GM21526 (cell line): ENCODE measurements at regions not wholly inside any gene's neighbourhood (a gene's known extent, or its start where the extent isn't known, plus 50 kb on each side); places are given as distances from the start of the nearest gene placed in this dataset.
"Not testable (repeated sequence)": the region's sequence is repeated elsewhere in the genome, so short reads cannot be mapped to it uniquely, and the experiment has no call there.

Experiments
- ATAC-seq: cut with Tn5 transposase; IDR thresholded peaks from one replicate; pipeline ENCODE4 v1.9.1; 2021; ENCODE audit warnings: moderate library complexity; ENCODE audit not compliant: unreplicated experiment, low FRiP score

DNA sequence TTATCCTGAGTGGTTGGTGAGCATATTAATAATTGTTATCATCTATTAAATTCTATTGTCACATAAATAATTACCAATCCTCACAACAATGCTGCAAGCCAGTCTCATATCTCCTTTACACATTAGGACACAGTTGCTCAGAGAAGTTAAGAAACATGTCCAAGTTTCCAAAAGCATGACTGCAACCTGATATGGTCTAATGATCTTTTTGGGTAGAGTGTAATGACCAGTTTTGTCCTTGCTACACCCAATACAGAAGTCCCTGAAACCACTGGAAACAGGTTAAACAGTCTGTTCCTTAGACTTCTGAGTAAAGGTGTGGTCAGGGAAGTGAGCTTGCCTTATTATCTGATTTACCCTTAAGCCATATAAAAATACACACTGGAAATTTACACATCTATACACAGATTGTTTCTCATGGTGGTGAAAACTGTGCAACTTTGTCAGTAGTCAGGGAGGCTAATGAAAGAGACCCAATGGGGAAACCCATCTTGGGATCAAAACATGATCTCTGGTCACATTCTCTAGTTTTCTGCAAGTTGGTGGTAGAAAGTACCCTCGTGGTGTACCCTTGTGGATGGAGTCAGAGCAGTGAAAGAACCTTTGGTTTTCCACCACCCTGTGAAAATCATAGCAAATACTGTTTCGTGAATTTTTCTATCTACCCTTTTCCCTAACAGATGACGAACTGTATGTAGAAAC lies 146.0 kb upstream of the KLF12 start:
- no peak for ATAC-seq

DNA sequence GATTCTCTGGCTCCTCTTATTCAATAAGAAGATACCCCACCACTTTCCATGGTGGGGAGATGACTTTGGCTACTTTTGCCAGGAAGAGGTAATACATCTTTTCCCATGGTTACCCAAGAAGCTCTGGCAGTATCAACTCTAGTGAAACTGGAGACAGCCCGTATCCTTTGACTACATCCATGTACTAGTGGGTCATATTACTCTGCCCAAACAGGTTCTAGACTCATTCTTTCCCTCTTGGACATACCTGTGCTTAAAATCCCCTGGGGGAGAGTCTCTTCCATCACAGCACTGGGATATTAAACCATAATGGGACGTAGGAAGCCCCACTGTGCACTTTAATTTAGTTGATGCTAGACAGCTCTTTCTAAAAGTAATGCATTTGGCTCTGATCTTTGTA lies 144.7 kb upstream of the KLF12 start:
- ATAC-seq: no peak

DNA sequence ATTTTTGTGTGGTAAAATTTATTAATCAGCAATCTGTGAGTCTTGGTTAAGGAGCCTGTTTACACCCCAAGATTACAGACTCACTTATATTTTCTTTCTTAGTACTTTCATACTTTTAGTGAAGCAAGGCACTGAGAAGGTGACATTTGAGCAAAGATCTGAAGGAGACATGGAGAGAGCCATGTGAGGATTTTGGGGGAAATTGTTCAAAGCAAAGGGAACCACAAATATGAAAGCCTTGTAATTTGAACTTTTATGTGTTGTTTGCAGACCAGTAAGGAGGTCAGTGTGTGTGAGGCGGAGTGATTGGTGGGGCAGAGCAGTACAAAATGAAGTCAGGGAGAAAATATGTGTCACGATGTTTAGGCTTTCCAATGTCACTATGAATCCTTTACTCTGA lies 140.7 kb upstream of the KLF12 start:
- no peak for ATAC-seq

DNA sequence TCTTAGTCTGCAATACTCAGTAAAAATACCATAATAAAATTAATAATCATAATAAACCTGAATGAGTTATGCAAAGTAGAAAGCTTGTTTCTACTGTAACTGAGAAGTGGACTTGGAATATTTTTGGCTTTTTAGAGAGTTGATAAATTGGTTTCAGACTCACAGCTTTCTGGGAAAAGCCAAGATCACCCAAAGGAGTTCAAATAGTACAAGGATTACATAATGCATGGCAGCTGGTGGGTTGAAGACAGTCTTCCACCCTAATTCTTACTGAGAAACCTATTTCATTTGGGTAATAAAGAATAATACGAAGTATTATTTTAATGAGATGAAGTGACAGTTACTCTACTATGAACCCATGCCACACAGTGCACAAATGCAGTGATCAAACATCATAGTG lies 139.4 kb upstream of the KLF12 start:
- no peak for ATAC-seq

DNA sequence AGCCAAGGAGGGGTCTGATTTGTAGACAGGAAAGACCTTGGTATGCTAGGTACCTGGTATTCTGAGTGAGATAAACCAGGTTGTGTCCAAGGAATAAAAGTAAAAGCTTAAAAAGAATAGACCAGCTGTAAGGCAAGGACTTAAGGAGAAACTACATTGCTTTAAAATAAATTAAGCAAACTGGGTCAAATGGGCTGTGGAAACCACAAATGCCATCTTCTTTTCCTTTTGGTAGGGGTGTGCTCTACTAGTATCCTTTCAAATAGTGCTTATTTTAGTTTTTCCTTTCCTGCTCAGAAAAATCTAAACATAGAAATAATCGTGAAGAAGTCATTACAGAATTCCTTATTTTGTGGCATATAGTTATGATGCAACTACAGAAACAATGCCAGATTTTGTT lies 138.6 kb upstream of the KLF12 start:
- no peak for ATAC-seq

DNA sequence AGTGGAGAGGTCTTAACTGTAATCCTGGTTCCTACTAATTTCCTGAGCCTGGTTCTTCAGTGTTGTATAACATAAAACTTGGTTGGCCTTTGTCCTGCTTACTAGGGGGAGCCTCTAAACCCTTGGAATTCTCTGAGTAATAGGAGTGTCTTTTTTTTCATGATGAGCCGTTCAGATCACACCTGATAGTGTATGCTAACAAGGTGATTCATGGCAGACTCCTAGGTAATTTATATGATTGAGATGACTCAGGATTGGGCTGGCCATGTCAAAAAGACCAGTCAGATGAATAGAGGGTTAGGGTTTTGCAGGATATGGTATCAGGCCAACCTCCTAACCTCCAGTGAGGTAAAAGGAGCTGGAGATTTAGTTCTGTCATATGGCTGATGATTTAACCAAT lies 135.8 kb upstream of the KLF12 start:
- ATAC-seq: no peak

DNA sequence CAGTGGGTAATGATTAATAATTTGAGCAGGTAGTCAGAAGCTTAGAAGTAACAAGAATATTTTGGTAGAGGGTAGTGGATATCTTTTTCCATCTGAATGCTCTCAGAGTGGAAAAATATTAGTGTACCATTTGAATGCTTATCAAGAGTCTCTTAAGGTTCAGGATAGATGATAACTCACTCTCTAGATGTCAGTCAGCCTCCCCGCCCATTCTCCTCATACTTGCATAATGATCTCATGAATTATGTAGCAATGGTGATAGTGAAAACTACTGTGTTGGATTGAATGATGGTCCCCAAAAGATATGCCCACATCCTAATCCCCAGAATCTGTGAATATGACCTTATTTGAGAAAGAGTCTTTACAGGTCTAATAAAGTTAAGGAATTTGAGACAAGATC lies 132.7 kb upstream of the KLF12 start:
- no peak for ATAC-seq

DNA sequence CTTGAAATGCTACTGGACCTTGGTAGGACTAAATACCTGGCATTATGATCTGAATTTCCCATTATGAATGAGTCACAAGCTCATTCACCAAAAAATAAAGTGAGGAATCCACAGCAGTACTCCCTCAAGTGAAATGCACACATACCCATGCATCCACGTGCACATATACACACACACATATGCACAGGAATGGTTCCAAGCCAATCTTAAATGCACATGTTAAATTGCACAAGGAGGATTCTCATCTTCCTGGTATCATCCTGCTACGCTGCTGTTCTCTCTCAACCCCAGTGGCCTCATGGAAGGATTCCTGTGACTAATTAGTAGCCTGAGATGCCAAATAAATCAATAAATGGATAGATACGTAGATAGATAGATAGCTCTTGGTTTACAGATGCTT lies 132.1 kb upstream of the KLF12 start:
- no peak for ATAC-seq

DNA sequence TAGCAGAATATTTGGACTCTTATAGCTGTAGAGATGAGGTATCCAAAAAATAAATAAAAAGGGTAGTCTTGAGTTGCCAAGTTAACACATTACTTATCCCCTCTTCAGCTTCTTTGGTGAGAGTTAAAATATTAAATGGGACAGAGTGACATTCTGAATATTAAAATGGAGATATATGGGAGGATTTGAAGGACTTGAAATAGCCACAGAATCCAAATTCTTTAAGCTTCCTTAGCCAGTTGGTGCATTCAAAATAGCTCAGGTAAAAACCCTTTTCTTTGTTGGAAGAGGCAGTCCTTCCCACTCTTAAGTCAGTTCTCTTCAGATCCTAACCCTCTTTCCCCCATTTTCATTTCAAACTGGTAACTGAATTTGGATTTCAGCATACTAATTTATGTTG lies 130.1 kb upstream of the KLF12 start:
- no peak for ATAC-seq

DNA sequence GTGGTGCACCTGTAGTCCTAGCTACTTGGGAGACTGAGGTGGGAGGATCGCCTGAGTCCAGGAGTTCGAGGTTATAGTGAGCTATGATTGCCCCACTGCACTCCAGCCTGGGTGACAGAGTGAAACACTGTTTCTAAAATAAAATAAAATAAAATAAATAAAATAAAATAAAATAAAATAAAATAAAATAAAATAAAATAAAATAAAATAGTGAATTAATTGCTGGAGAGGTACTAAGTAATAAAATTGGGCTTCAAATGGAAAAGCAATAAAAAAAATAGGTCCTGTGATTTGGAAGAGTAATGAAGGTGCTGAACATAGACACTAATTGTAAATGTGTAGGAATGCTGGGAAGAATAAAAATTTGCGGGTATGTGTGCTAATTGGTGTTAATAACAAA lies 126.2 kb upstream of the KLF12 start:
- not testable (repeated sequence) for ATAC-seq

DNA sequence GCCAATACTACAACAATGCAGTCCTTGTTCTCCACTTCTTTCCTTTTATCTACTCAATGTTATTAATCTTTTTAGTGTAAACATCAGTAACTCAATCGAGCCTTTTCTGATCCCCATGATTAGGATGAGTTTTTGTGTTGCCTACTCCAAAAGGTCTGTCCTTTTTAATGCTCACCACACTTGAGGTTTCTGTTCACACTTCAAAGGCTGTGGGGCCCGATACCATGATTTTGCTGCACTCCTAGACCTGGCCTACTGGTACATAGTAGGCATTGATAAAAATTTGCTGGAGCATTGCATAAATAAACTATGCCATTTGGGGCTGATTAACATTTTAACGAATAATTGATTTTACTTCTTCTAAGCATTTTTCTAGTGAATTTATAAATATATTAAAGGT lies 125.4 kb upstream of the KLF12 start:
- ATAC-seq: no peak

DNA sequence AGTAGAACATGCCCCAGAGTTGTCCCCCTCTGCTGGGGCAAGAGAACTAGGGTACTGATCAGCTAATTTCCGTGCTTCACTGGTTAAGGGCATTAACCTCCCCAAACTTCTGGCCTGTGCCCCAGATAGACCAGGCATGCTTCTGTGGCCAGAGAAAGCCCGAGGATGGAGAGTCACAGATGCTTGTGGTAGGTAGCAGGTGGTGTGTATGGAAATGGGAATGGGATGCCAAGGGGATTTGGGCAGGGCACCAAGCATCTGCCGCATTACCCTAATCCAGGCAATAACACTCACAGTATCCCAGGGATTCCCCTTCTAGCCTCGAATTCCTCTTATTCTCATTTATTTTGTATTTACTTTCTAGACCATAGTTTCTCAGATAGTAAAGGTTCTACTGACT lies 124.8 kb upstream of the KLF12 start:
- ATAC-seq: no peak

DNA sequence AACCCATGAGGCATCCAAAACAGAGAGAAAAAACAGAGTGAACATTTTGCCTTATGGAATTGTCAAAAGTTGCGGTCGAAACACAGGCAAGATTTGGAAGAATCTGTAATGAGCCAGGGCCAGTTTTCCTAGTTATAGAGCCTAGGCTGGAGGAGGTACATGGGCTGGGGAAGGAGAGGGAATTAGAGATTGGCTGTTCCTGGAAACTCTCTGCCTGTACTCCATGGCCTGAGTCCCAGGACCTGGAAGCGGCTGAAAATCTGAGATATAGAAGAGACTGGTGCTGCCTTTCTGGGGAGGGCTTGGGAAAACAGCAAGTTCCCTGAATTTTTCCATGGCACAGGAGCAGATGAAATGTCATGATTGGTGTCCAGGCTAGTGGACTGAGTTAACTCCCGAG lies 122.8 kb upstream of the KLF12 start:
- no peak for ATAC-seq

DNA sequence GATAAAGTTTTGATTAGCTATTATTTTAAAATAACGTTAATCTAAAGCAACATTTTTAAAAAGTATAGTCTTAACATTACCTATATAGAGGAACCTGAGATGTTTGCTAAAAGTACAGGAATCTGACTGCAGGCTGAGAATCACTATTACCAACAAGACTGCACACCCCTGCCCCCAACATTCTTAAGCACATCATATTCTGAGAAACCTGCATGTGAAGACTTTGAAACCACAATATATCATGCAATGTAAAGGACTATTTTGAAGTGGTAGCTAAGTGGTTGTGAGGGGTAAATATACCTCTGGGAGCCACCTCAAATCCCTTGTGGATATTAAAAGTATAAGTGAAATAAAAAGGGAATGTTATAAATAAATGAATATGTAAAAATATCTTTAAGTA lies 119.0 kb upstream of the KLF12 start:
- ATAC-seq: no peak

DNA sequence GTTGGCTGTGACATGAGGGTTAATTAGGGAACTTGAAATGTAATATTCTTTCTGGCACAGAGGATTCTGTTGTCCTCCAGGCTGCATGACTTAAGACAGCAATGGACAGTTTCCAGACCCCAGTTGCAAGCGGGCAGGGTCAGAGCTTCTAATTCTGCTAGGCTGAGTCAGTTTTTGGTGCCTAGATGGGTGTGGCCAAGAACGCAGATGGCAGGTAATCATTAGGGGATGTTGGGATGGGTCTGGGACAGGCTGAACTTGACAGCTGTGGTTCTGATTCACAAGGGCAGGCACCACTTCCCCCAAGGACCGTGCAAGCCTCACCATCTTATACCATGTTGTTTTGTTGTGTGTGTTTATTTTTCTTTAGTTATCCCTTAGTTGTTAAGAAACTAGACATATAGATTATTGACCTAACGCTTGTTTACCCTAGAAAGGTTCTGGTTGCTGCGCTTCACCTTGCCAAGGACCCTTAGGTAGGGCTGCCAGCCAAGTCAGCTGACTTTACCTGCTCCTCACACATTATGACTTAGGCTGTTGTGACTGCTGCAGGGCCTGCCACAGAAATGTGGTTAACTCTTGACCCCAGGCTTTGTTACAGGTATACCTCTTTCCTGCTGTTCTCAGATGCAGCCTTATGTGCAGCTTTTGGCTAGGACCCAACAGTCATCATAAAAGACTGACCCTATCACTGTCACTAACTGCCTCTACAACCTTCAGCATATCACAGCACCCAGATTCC lies 117.7 kb upstream of the KLF12 start:
- no peak for ATAC-seq

DNA sequence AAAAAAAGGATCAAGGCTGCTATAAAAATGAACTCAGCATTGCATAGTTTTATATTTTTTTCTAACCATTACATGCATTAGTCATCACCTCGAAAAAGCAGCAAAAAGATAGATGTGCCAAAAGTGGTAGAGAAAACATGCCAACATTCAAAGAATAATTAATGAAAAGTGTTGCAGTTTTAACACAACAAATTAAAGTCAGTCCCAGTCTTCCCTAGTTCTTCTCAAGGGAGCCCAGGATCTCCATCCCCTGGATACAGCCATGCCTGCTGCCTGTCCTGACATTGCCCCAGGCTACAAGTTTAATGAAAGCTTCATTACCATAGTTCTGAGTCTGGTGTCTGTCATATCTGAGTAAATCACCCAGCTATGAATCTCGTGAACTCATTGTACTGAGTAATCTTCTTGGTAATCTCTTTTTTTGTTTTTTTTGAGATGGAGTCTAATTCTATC lies 116.6 kb upstream of the KLF12 start:
- no peak for ATAC-seq

DNA sequence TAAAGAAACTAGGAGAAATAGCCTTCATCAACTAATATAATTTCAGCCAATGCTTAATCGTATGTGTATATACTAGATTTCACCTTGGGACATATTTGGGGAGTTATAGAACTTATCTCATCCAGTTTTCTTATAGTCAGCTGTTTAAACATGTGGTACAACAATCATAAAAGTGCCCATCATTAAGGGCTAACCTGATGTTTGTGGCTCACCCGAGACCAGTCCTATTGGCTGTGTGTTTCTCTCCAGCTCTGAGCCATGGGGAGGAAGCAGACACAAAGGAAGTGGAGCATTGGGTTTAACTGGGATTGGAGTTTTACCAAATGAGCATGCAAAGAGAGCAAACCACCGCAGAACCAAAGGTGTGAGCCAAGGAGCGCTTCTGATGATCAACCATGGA lies 114.3 kb upstream of the KLF12 start:
- no peak for ATAC-seq

DNA sequence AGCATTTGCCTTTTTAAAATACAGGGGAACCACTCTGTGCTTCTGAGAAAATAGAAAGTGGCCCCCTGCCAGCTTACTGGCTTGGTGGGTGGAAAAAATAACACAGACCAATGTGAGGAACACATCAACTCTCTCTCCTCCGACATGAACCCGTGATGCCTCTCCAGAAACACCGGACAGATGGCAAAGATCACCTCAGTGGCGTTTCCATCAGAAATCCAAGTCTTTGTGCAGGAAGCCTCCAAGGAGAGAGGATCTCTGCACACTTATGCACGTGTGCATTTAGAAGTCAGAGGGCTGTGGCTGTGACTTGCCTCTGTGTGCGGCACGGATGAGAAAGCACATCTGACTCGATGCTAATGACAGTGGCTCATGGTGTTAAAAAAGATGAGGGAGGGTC lies 112.3 kb upstream of the KLF12 start:
- ATAC-seq: no peak

DNA sequence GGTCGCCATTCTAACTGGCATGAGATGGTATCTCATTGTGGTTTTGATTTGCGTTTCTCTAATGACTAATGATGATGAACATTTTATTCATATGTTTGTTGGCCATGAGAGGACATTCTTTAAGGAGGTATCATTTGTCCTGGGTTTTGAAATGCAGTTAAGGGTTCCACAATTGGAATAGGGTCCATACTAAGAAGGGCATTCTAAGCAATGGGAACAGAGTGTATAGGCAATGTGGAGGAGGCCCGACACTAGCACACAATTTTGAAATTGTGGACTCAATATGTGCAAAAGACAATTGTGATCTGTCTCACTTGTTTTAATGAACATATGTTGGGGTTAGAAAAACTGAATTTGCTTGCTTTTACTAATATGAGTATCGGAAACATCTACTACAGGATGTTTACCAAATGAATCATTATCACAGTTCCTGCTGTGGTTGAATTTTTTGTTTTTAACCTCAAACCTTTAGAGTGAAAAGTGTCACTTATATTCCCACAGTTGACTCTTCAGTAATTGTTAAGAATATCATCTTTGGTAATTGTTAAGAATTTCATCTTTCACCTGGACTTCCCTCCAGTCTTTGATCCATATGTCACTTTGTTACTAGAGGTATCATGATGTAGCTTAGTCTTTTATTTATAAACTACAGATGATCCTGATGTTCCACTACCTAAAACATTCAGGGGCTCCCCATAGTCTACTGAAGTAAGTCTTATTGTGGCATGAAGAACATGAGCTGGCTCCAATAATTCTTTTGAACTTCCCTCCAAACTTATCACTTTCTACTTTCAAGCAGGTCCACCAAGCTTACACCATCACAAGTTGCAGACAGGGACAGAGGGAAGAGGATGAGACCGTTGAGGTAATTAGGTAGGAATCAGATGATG lies 109.7 kb upstream of the KLF12 start:
- no peak for ATAC-seq

DNA sequence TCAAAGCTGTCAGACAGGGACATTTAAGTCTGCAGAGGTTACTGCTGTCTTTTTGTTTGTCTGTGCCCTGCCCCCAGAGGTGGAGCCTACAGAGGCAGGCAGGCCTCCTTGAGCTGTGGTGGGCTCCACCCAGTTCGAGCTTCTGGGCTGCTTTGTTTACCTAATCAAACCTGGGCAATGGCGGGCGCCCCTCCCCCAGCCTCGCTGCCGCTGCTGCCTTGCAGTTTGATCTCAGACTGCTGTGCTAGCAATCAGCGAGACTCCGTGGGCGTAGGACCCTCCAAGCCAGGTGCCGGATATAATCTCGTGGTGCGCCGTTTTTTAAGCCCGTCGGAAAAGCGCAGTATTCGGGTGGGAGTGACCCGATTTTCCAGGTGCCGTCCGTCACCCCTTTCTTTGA lies 107.1 kb upstream of the KLF12 start:
- not testable (repeated sequence) for ATAC-seq

DNA sequence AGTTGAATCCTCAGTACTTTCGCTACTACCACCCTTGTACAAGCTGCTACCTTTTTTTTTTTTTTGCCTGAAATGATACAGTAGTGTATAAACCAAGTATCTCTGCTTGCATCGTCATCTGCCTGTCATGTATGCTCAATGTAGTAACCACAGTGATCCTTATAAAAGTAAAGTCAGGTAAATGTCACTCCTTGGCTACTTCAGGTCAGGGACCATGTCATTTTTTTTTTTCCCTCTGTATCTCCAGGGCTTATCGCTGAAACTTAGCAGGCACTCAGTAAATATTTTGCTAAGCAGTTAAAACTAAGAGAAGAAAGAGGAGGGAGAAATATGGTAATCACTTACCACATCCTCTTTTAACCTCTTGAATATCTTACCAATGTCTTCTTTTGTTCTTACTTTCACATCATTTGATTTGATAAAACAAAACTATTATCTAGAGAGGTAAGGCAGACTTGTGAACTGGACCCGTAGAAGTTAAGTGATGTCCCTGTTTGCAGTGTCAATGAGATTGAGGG lies 96.8 kb upstream of the KLF12 start:
- no peak for ATAC-seq
